NB4 (cell line): ENCODE measurements at regions not wholly inside any gene's neighbourhood (a gene's known extent, or its start where the extent isn't known, plus 50 kb on each side); places are given as distances from the start of the nearest gene placed in this dataset.

Experiments
- CTCF ChIP-seq: IDR thresholded peaks from one replicate; pipeline ENCODE4 v1.5.1; 2012; ENCODE audit warnings: low read depth, low read length
- POLR2A ChIP-seq: IDR thresholded peaks from 2 replicates; pipeline ENCODE4 v1.6.1; 2011; ENCODE audit warnings: mild to moderate bottlenecking; ENCODE audit not compliant: insufficient read length; ENCODE audit errors: extremely low read depth
- TF ChIP-seq, protein P1 (sequence below): IDR thresholded peaks from 2 replicates; pipeline ENCODE4 v1.6.1; 2011; ENCODE audit warnings: low read depth, low read length

DNA sequence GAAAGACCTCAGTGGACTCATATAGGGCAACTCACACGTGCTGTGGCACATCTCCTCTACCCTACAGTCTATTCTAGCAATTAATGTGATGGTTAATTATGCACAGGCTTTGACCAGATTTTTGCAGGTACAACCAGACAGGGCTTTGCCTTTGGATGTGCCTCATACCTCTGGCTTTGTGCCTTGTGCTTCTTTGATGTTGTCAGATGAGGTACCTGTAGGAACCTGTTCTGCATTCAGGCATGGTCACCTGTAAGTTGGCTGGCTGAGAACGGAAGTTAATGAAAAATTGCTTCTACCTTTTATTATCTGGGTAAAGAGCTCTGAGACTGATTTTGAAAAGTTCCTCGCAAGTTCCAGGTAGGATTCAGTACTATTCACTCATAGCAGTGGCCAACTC is 462.9 kb upstream of the ZFHX3 start:
- no peak for TF ChIP-seq CTCF
- TF ChIP-seq, protein P1, sequence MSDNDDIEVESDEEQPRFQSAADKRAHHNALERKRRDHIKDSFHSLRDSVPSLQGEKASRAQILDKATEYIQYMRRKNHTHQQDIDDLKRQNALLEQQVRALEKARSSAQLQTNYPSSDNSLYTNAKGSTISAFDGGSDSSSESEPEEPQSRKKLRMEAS = no peak
- no peak for TF ChIP-seq POLR2A
